ENCODE measurements at regions not wholly inside any gene's neighbourhood (a gene's known extent, or its start where the extent isn't known, plus 50 kb on each side); places are given as distances from the start of the nearest gene placed in this dataset.

GRCh38 chr5:121273833-121274433, 577.7 kb upstream of the FTMT start:
- no peak overlapping the region for H3K4me3 ChIP-seq (ENCODE audit: low read depth, low read length)

GRCh38 chr5:121279801-121280200, 571.9 kb upstream of the FTMT start:
- Histone ChIP-seq H3K27ac (ENCODE audit: extremely low read depth, low read depth, low read length) (no peak overlapping the region), H3K4me1 (ENCODE audit: control insufficient read depth, insufficient read depth, low read length) (no peaks in the 10 kb centered on the region), H3K4me3 (ENCODE audit: low read depth, low read length) (no peak overlapping the region), H3K9me3 (ENCODE audit: control insufficient read depth, insufficient read depth, low read depth, low read length) (no peaks in the 10 kb centered on the region), H3K36me3 (ENCODE audit: control insufficient read depth in 2 of 2, insufficient read depth in 1 of 2, low read length in 2 of 2) (no peaks in the 10 kb centered on the region)
- ChIA-PET CTCF (no interaction called here), POLR2A (no interaction called here)
- TF ChIP-seq ZNF426 (tag by site-specific recombination; IDR thresholded peaks at IDR 0.05) (no peak), ZFHX2 (tag by site-specific recombination; conservative IDR thresholded peaks at IDR 0.05) (no peak), TCF7L2 (IDR thresholded peaks at IDR 0.05; ENCODE audit: borderline replicate concordance, low read depth, low read length) (no peak), ZNF473 (tag by site-specific recombination; IDR thresholded peaks at IDR 0.05) (no peak), SCRT2 (tag by site-specific recombination; IDR thresholded peaks at IDR 0.05) (no peak), ZSCAN23 (tag by site-specific recombination; IDR thresholded peaks at IDR 0.05) (no peak), ZNF174 (tag by site-specific recombination; IDR thresholded peaks at IDR 0.05) (no peak), HOXD13 (CRISPR knock-in tag; IDR thresholded peaks at IDR 0.05; ENCODE audit: borderline replicate concordance) (no peak), ZNF138 (tag by site-specific recombination; IDR thresholded peaks at IDR 0.05; ENCODE audit: borderline replicate concordance) (no peak), ZNF501 (tag by site-specific recombination; IDR thresholded peaks at IDR 0.05) (no peak), ZNF292 (tag by site-specific recombination; IDR thresholded peaks at IDR 0.05; ENCODE audit: borderline replicate concordance, low read depth) (no peak), ZNF621 (tag by site-specific recombination; IDR thresholded peaks at IDR 0.05) (no peak), ZNF404 (tag by site-specific recombination; IDR thresholded peaks at IDR 0.05) (no peak), ZNF561 (tag by site-specific recombination; IDR thresholded peaks at IDR 0.05; ENCODE audit: borderline replicate concordance) (no peak), ZNF549 (tag by site-specific recombination; IDR thresholded peaks at IDR 0.05) (no peak)
- TF ChIP-seq, protein P1, sequence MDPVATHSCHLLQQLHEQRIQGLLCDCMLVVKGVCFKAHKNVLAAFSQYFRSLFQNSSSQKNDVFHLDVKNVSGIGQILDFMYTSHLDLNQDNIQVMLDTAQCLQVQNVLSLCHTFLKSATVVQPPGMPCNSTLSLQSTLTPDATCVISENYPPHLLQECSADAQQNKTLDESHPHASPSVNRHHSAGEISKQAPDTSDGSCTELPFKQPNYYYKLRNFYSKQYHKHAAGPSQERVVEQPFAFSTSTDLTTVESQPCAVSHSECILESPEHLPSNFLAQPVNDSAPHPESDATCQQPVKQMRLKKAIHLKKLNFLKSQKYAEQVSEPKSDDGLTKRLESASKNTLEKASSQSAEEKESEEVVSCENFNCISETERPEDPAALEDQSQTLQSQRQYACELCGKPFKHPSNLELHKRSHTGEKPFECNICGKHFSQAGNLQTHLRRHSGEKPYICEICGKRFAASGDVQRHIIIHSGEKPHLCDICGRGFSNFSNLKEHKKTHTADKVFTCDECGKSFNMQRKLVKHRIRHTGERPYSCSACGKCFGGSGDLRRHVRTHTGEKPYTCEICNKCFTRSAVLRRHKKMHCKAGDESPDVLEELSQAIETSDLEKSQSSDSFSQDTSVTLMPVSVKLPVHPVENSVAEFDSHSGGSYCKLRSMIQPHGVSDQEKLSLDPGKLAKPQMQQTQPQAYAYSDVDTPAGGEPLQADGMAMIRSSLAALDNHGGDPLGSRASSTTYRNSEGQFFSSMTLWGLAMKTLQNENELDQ (tag by site-specific recombination; IDR thresholded peaks at IDR 0.05; ENCODE audit: low read depth) = no peak

More at GRCh38 chr5:121273833-121274433, 577.7 kb upstream of the FTMT start:
- TF ChIP-seq ZNF112 (tag by site-specific recombination; IDR thresholded peaks at IDR 0.05) (no peak), ZNF184 (tag by site-specific recombination; IDR thresholded peaks at IDR 0.05) (no peak), ZFP3 (tag by site-specific recombination; IDR thresholded peaks at IDR 0.05; ENCODE audit: low read depth) (no peak), SP2 (tag by site-specific recombination; IDR thresholded peaks at IDR 0.05) (no peak), KLF17 (tag by site-specific recombination; IDR thresholded peaks at IDR 0.05) (0 out of 2 replicates have a peak, but pooled peaks have one; percentile 61), ZBTB20 (tag by site-specific recombination; IDR thresholded peaks at IDR 0.05) (no peak), ZNF302 (tag by site-specific recombination; IDR thresholded peaks at IDR 0.05; ENCODE audit: low read depth) (no peak)
- ChIA-PET CTCF (no interaction called here), POLR2A (no interaction called here)
- Histone ChIP-seq H3K36me3 (ENCODE audit: control insufficient read depth in 2 of 2, insufficient read depth in 1 of 2, low read length in 2 of 2) (no peaks in the 10 kb centered on the region), H3K4me1 (ENCODE audit: control insufficient read depth, insufficient read depth, low read length) (no peaks in the 10 kb centered on the region), H3K9me3 (ENCODE audit: control insufficient read depth, insufficient read depth, low read depth, low read length) (no peaks in the 10 kb centered on the region), H3K27ac (ENCODE audit: extremely low read depth, low read depth, low read length) (no peak overlapping the region)
